HG03342 (cell line): ENCODE measurements at regions not wholly inside any gene's neighbourhood (a gene's known extent, or its start where the extent isn't known, plus 50 kb on each side); places are given as distances from the start of the nearest gene placed in this dataset.
"Not testable (repeated sequence)": the region's sequence is repeated elsewhere in the genome, so short reads cannot be mapped to it uniquely, and the experiment has no call there.

Experiments
- ATAC-seq: cut with Tn5 transposase; IDR thresholded peaks from one replicate; pipeline ENCODE4 v1.9.1; 2021; ENCODE audit warnings: mild to moderate bottlenecking, moderate library complexity; ENCODE audit not compliant: unreplicated experiment

GRCh38 chr16:29261427-29262248 is 144.9 kb downstream of the NPIPB11 start:
- not testable (repeated sequence) for ATAC-seq

DNA sequence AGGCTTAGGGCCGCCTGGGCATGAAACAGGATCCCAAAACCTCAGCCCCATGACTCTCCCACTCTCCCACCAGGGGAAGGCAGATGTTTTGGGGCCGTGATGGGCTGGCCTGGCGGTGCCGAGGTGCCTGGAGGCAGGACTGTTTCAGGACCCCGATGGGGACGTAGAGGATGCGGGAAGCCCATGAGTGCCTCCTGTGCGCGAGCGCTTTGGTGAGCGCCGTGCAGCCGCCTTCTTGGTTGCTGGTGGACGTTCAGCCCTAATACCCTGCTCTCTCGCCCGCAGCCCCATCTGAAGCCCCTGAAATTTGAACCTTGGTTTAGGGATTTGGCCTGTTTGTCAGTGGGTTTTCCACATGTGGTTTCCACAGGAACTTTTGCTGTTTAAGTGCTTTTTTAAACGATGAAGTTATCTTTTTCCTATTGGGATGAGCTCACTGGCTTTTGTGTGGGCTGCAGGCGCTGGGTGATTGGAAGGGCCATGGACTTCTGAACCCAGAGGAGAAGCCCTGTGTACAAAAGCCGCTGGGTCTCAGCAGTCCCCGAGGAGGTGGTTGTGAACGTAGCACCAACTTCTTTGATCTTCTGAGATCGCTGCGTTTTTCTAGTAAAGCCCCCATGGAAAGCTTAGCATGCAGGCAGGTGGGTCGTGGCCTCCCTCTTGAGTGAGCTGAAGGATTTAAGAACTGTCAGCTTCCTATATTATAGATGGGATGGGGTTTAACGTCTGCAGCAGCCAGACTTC is 145.7 kb downstream of the NPIPB11 start:
- not testable (repeated sequence) for ATAC-seq

DNA sequence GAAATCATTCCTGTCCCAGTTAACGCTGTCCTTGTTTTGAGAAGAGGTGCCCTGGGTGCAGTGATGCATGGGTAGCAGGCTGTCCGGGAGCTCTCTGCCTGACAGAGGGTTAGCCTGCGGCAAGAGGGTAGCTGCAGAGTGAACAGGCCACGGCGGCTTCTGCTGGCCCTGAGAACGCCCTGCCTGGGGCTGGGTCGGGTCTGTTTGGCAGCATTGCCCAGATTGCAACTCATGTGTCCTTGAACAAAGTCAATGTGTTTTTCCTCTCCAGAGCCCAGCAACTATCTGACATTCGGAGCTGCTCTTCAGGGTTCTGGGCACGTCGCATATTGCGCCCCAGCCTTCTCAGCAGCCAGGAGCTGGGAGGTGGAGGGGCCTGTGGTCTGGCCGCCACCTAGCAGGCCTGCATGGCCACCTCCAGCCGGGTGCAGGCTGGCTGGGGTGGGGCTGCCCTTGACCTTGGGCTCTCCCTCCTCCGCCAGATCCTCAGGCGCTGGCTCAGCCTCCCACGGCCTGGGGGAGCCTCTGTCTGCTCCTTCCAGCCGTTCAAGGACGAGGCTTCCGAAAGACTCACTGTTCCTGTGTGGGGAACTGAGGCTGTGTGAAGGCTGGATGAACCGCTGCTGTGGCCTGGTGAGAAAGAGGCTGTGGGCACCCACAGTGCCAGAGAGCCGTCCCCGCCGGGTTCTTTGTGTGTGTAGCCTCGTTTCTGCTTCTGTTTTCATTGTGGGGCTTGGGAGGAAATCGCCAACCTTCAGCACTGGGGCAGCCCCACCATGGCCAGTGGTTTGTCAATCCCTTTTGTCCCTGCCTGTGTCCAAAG is 146.7 kb downstream of the NPIPB11 start:
- ATAC-seq: not testable (repeated sequence)

- not testable (repeated sequence) for ATAC-seq
Measured at GRCh38 chr16:29258946-29259634, 147.4 kb downstream of the NPIPB11 start.

DNA sequence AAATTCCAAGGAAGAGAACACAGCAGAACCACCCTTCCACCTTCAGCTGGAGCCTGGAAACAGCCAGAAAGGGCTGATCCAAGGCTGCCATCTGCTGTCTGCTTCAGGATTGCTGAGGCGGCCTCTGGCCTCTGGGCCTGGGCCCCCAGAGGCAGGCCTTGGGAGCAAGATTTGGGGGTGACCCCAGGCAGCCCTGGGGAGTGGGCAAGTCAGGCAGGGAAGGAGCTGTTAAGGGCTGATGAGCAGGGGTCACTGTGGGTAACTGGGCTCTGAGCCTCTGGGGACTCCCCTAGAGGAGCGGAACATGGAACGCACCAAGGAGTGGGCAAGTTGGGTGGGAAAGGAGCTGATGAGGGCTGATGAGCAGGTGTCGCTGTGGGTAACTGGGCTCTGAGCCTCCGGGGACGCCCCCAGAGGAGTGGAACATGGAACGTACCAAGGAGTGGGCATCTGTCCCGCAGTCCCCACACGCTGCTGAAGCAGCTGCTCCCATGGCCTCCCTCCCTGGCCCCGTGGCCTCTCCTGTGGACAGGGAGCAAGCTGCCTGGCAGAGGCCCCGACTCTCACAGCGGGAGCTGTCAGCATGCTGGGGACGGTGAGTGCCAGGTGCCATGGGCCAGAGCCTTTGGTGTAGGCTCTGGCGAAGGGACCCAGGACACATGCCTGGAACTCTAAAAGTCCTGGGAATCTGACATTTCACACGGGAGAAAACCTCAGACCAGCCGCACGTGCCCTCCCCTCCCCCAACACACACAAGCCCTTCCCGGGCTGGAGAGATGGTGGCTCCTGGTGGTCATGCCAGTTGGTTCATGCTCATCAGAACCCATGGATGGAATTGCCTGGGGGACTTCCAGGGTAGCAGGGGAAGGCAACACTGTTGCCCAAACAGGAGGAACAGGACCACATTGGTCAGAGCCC is 148.8 kb downstream of the NPIPB11 start:
- not testable (repeated sequence) for ATAC-seq

GRCh38 chr16:29256501-29256981 is 150.0 kb downstream of the NPIPB11 start:
- ATAC-seq: no peak

DNA sequence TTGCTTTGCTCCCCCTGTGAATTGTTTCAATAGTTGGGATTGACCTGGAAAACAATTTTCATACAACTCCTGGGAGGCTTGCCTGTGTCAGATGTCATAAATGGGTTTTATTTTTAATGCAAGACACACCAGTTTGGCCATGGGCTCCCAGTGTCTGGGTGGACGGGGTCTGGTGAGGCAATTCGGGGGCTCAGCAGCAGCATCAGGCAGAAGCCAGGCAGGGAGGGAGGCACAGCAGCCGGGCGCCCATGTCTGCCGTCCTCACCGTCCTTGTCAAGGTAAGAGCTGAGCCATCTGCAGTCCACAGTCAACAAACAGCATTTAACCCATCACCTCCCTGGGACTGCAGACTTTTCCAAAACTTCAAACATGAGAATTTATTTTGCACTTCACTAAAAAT is 150.6 kb downstream of the NPIPB11 start:
- not testable (repeated sequence) for ATAC-seq

GRCh38 chr16:29255496-29255796 is 151.1 kb downstream of the NPIPB11 start:
- ATAC-seq: not testable (repeated sequence)

- no peak for ATAC-seq
Measured at GRCh38 chr16:29254676-29255495, 151.6 kb downstream of the NPIPB11 start.

- ATAC-seq: not testable (repeated sequence)
Measured at GRCh38 chr16:29253716-29254590, 152.6 kb downstream of the NPIPB11 start.

DNA sequence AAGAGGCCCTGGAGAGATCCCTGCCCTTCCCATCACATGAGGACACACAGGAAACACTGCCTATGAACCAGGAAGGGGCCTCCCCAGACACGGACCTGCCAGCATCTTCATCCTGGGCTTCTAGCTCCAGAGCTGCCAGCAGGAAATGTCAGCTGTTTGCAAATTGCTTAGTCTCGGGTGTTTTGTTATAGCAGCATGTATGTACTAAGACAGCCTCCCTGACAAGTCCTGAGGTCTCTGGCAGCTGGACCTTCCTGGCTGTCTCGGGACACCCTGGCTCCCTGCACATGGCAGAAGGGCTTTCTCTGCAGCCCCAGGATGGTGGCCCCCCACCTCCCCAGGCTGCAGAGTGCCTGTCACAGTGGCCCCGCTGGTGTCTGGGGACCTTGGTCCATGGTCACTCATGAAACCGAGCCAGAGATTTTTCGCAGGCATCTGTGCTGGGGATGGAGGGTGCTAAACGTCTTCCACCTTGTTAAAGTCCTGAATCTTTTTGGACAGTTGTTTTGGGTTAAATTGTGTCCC is 153.4 kb downstream of the NPIPB11 start:
- not testable (repeated sequence) for ATAC-seq

GRCh38 chr16:29252311-29252710 is 154.2 kb downstream of the NPIPB11 start:
- ATAC-seq: not testable (repeated sequence)

DNA sequence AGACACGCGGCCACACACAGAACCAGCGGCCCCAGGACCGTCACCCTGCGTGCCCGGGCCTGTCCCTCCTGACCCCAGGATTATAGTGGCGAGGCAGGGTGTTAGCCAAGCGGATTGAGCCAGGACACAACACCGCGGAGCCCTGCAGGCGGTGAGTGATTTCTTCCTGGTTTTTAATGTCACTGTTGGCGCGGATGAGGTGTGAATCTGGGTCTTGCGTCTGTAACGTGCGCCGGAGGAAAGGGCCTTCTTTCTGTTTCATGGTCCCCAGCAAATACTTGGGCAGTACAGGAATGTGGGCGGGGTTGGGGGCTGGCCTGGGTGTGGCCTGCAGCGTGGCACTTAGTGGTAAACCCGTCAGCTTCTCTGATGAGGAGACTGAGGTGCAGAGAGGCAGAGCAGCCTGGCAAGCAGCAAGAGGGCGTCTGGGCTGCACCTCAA is 154.9 kb downstream of the NPIPB11 start:
- not testable (repeated sequence) for ATAC-seq

DNA sequence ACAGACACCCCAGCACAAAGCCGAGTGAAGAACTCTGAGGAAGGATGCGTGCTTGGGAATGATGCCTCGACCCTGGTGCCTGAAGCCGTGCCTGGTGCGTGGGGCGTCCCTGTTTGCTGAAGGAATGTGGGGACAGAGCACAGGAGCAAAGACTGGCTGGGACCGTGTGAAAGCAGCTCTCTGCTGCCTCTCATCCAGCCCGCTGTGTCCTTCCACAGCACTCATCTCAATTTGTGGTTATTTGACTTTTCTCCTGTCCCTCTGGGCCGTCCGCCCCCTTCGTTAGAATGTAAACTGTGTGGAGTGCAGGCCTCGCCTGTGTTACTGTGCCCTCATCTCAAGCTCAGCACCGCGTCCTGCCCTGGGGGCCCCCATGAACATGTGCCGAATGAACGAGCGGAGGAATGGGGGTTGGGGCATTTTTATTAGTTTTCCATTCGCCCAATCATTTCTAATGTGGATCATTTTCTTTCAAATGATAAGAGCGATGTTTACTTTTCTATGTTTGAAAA is 155.5 kb downstream of the NPIPB11 start:
- not testable (repeated sequence) for ATAC-seq

- ATAC-seq: not testable (repeated sequence)
Measured at GRCh38 chr16:29250469-29250868, 156.0 kb downstream of the NPIPB11 start.

DNA sequence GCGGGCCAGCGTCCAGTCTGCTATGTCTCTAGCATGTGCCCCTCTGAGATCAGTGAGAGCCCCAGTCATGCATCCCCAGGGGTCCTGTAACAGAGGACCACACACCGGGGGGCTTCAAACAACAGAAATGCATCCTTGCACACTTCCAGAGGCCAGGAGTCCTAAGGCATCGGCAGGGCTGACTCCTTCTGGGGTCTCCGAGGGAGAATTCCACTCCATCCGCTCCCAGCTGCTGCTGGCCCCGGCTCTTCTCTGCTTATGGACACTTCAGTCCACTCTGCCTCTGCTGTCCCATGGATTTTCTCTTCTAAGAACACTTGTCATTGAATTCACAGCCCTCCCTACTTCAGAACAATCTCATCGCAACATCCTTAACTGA is 157.6 kb downstream of the NPIPB11 start:
- not testable (repeated sequence) for ATAC-seq

DNA sequence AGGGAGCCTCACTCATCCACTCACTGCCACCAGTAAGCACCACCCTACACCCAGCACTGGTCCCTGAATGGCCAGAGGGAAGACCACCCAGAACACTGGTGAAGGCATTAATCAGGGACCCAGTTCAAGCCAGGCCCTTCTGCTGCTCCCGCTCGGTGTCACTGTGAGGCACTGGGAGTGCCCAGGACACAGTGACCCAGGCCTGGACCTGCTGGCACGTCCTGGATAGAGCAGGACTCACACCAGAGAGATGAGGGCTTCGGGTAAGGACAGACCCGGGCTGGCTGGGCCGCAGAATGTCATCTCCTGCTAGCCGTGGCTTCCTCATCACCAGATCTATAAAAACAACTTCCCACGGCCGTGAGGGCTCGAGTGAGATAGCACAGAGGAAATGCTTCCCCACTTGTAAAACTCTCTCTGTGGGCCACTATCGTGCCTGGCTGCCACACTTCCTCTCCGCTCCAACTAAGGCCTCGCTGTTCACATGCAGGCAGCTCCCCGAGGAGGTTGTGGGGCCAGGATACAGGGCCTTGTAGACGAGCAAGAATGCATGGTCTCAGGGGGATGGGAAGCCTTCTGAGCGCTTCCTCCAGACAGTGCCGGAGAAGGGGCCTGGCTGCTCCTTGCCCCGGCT is 158.1 kb downstream of the NPIPB11 start:
- ATAC-seq: not testable (repeated sequence)
